Suppressor macrophage treated with lipopolysaccharide for 4 hours (primary cell): ENCODE measurements at regions not wholly inside any gene's neighbourhood (a gene's known extent, or its start where the extent isn't known, plus 50 kb on each side); places are given as distances from the start of the nearest gene placed in this dataset.
"Not testable (repeated sequence)": the region's sequence is repeated elsewhere in the genome, so short reads cannot be mapped to it uniquely, and the experiment has no call there.

ENCODE experiments used
- DNase-seq: peaks from one replicate; pipeline ENCODE4 v3.0.0-alpha.2; 2020

- no peak for DNase-seq
These were observed 2102.1 kb upstream of the RAG2 start for GRCh38 chr11:38700111-38700510.

GRCh38 chr11:38693306-38693705, 2095.3 kb upstream of the RAG2 start:
- DNase-seq = no peak

- DNase-seq = not testable (repeated sequence)
These were observed 2092.2 kb upstream of the RAG2 start for GRCh38 chr11:38690211-38690610.

- no peak for DNase-seq
These were observed 2089.0 kb upstream of the RAG2 start for GRCh38 chr11:38687008-38687407.

GRCh38 chr11:38683484-38683883, 2085.4 kb upstream of the RAG2 start:
- no peak for DNase-seq

- DNase-seq = no peak
These were observed 2082.7 kb upstream of the RAG2 start for GRCh38 chr11:38680746-38681145.

GRCh38 chr11:38680166-38680565, 2082.1 kb upstream of the RAG2 start:
- DNase-seq = no peak

- no peak for DNase-seq
These were observed 2074.4 kb upstream of the RAG2 start for GRCh38 chr11:38672445-38672844.

- DNase-seq = no peak
These were observed 2069.3 kb upstream of the RAG2 start for GRCh38 chr11:38667359-38667758.

- no peak for DNase-seq
These were observed 2050.6 kb upstream of the RAG2 start for GRCh38 chr11:38648604-38649003.

- DNase-seq = no peak
These were observed 2048.3 kb upstream of the RAG2 start for GRCh38 chr11:38646382-38646781.

- no peak for DNase-seq
These were observed 2042.8 kb upstream of the RAG2 start for GRCh38 chr11:38640854-38641253.

- no peak for DNase-seq
These were observed 2014.7 kb upstream of the RAG2 start for GRCh38 chr11:38612701-38613100.

GRCh38 chr11:38601371-38601770, 2003.3 kb upstream of the RAG2 start:
- not testable (repeated sequence) for DNase-seq

- no peak for DNase-seq
These were observed 2000.4 kb upstream of the RAG2 start for GRCh38 chr11:38598418-38598817.

- not testable (repeated sequence) for DNase-seq
These were observed 1997.5 kb upstream of the RAG2 start for GRCh38 chr11:38595359-38596016.

- DNase-seq = no peak
These were observed 1996.9 kb upstream of the RAG2 start for GRCh38 chr11:38594895-38595294.

GRCh38 chr11:38593649-38594048, 1995.6 kb upstream of the RAG2 start:
- DNase-seq = no peak

GRCh38 chr11:38582756-38583155, 1984.7 kb upstream of the RAG2 start:
- no peak for DNase-seq

GRCh38 chr11:38582151-38582550, 1984.1 kb upstream of the RAG2 start:
- no peak for DNase-seq

- no peak for DNase-seq
These were observed 1979.7 kb upstream of the RAG2 start for GRCh38 chr11:38577769-38578168.

GRCh38 chr11:38562562-38562961, 1964.5 kb upstream of the RAG2 start:
- no peak for DNase-seq

GRCh38 chr11:38553148-38553547, 1955.1 kb upstream of the RAG2 start:
- DNase-seq = no peak

- no peak for DNase-seq
These were observed 1949.4 kb upstream of the RAG2 start for GRCh38 chr11:38547462-38547861.

- no peak for DNase-seq
These were observed 1946.0 kb upstream of the RAG2 start for GRCh38 chr11:38543986-38544385.
